ENCODE measurements at regions not wholly inside any gene's neighbourhood (a gene's known extent, or its start where the extent isn't known, plus 50 kb on each side); places are given as distances from the start of the nearest gene placed in this dataset.

GRCh38 chr11:92854952-92855351 is 114.5 kb upstream of the MTNR1B start:
- CTCF ChIA-PET = interaction anchor here (1.0 kb wide), 1 partner anchor 514 kb away, joined by 3 read pairs; no protein-coding TSS in a partner anchor

GRCh38 chr11:92855607-92856405 is 113.6 kb upstream of the MTNR1B start:
- TF ChIP-seq SUZ12 (IDR thresholded peaks at IDR 0.05) (no peak), FOXA1 (IDR thresholded peaks at IDR 0.05) (no peak), ZNF384 (IDR thresholded peaks at IDR 0.05) (peak; percentile 37; the same call in 1 of the 2 replicates)
- CTCF ChIA-PET = interaction anchor here (0.6 to 1.0 kb wide), 2 partner anchors 217 to 515 kb away, joined by 3 read pairs; no protein-coding TSS in a partner anchor
- DNase-seq (ENCODE audit: extremely low spot score) = no peak
- POLR2A ChIA-PET = interaction anchor here (1.9 kb wide), 1 partner anchor 10 kb away, joined by 9 read pairs; no protein-coding TSS in a partner anchor

More at GRCh38 chr11:92854952-92855351, 114.5 kb upstream of the MTNR1B start:
- DNase-seq (ENCODE audit: extremely low spot score) = no peak
- POLR2A ChIA-PET = interaction anchor here (1.9 kb wide), 1 partner anchor 10 kb away, joined by 9 read pairs; no protein-coding TSS in a partner anchor
- TF ChIP-seq CTBP1 (IDR thresholded peaks at IDR 0.05; ENCODE audit: borderline replicate concordance) (no peak), NFRKB (IDR thresholded peaks at IDR 0.05) (no peak), BHLHE40 (IDR thresholded peaks at IDR 0.05; ENCODE audit: borderline replicate concordance) (no peak), LEF1 (IDR thresholded peaks at IDR 0.05; ENCODE audit: borderline replicate concordance) (no peak), SP1 (IDR thresholded peaks at IDR 0.05) (no peak), HDGF (IDR thresholded peaks at IDR 0.05; ENCODE audit: borderline replicate concordance) (no peak), FOXM1 (IDR thresholded peaks at IDR 0.05; ENCODE audit: borderline replicate concordance) (no peak), ARNT (IDR thresholded peaks at IDR 0.05) (no peak), ZNF384 (IDR thresholded peaks at IDR 0.05) (no peak), ELF4 (IDR thresholded peaks at IDR 0.05) (no peak), SUZ12 (IDR thresholded peaks at IDR 0.05) (no peak), TARDBP (IDR thresholded peaks at IDR 0.05) (no peak), FOXK2 (IDR thresholded peaks at IDR 0.05) (no peak), FOXA1 (IDR thresholded peaks at IDR 0.05) (no peak), PKNOX1 (IDR thresholded peaks at IDR 0.05) (no peak), L3MBTL2 (conservative IDR thresholded peaks at IDR 0.05) (no peak)

- no peak for TF ChIP-seq ZNF384 (IDR thresholded peaks at IDR 0.05)
- TF ChIP-seq SP1 (IDR thresholded peaks at IDR 0.05) = no peak
- no peak for TF ChIP-seq SUZ12 (IDR thresholded peaks at IDR 0.05)
- no peak for TF ChIP-seq ARNT (IDR thresholded peaks at IDR 0.05)
- no peak for TF ChIP-seq FOXA1 (IDR thresholded peaks at IDR 0.05)
- TF ChIP-seq ELF4 (IDR thresholded peaks at IDR 0.05) = no peak
- no peak for TF ChIP-seq PKNOX1 (IDR thresholded peaks at IDR 0.05)
- no peak for TF ChIP-seq HDGF (IDR thresholded peaks at IDR 0.05; ENCODE audit: borderline replicate concordance)
- no peak for TF ChIP-seq FOXM1 (IDR thresholded peaks at IDR 0.05; ENCODE audit: borderline replicate concordance)
- no peak for TF ChIP-seq NFRKB (IDR thresholded peaks at IDR 0.05)
- TF ChIP-seq FOXK2 (IDR thresholded peaks at IDR 0.05) = no peak
- TF ChIP-seq L3MBTL2 (conservative IDR thresholded peaks at IDR 0.05) = no peak
- no peak for TF ChIP-seq CTBP1 (IDR thresholded peaks at IDR 0.05; ENCODE audit: borderline replicate concordance)
- no peak for TF ChIP-seq BHLHE40 (IDR thresholded peaks at IDR 0.05; ENCODE audit: borderline replicate concordance)
- TF ChIP-seq LEF1 (IDR thresholded peaks at IDR 0.05; ENCODE audit: borderline replicate concordance) = no peak
- TF ChIP-seq TARDBP (IDR thresholded peaks at IDR 0.05) = no peak
Observed at GRCh38 chr11:92857407-92857806, 112.0 kb upstream of the MTNR1B start.

GRCh38 chr11:92859156-92859690 is 110.2 kb upstream of the MTNR1B start:
- DNase-seq (ENCODE audit: extremely low spot score) = no peak
- ChIA-PET POLR2A (no interaction called here), CTCF (interaction anchor here (0.6 to 1.7 kb wide), 2 partner anchors 16 to 884 kb away, joined by 4 to 5 read pairs; no protein-coding TSS in a partner anchor)
- TF ChIP-seq FOXK2 (IDR thresholded peaks at IDR 0.05) = no peak
- TF ChIP-seq ZNF384 (IDR thresholded peaks at IDR 0.05) = no peak
- no peak for TF ChIP-seq ARNT (IDR thresholded peaks at IDR 0.05)
- no peak for TF ChIP-seq PKNOX1 (IDR thresholded peaks at IDR 0.05)
- no peak for TF ChIP-seq TARDBP (IDR thresholded peaks at IDR 0.05)
- TF ChIP-seq FOXM1 (IDR thresholded peaks at IDR 0.05; ENCODE audit: borderline replicate concordance) = no peak
- no peak for TF ChIP-seq SP1 (IDR thresholded peaks at IDR 0.05)
- TF ChIP-seq HDGF (IDR thresholded peaks at IDR 0.05; ENCODE audit: borderline replicate concordance) = no peak
- no peak for TF ChIP-seq SUZ12 (IDR thresholded peaks at IDR 0.05)
- TF ChIP-seq ELF4 (IDR thresholded peaks at IDR 0.05) = no peak
- TF ChIP-seq FOXA1 (IDR thresholded peaks at IDR 0.05) = no peak

More at GRCh38 chr11:92857407-92857806, 112.0 kb upstream of the MTNR1B start:
- no peak for DNase-seq (ENCODE audit: extremely low spot score)
- POLR2A ChIA-PET = interaction anchor here (0.9 kb wide), 1 partner anchor 11 kb away, joined by 3 read pairs; no protein-coding TSS in a partner anchor
- CTCF ChIA-PET = no interaction called here

GRCh38 chr11:92861634-92862033 is 107.8 kb upstream of the MTNR1B start:
- DNase-seq (ENCODE audit: extremely low spot score) = no peak
- POLR2A ChIA-PET = no interaction called here
- CTCF ChIA-PET = interaction anchor here (0.9 to 1.5 kb wide), 5 partner anchors 9 to 18 kb away, joined by 4 to 7 read pairs (median 4); no protein-coding TSS in a partner anchor
- TF ChIP-seq LEF1 (IDR thresholded peaks at IDR 0.05; ENCODE audit: borderline replicate concordance) = no peak
- TF ChIP-seq HDGF (IDR thresholded peaks at IDR 0.05; ENCODE audit: borderline replicate concordance) = no peak
- no peak for TF ChIP-seq TARDBP (IDR thresholded peaks at IDR 0.05)
- TF ChIP-seq SUZ12 (IDR thresholded peaks at IDR 0.05) = no peak
- TF ChIP-seq FOXK2 (IDR thresholded peaks at IDR 0.05) = no peak
- no peak for TF ChIP-seq ZNF384 (IDR thresholded peaks at IDR 0.05)
- no peak for TF ChIP-seq CTBP1 (IDR thresholded peaks at IDR 0.05; ENCODE audit: borderline replicate concordance)
- TF ChIP-seq ELF4 (IDR thresholded peaks at IDR 0.05) = no peak
- TF ChIP-seq FOXM1 (IDR thresholded peaks at IDR 0.05; ENCODE audit: borderline replicate concordance) = no peak
- TF ChIP-seq NFRKB (IDR thresholded peaks at IDR 0.05) = no peak
- TF ChIP-seq SP1 (IDR thresholded peaks at IDR 0.05) = no peak

Data from HEK293T (cell line).